Retinal pigment epithelial cell (primary cell): ENCODE measurements at regions not wholly inside any gene's neighbourhood (a gene's known extent, or its start where the extent isn't known, plus 50 kb on each side); places are given as distances from the start of the nearest gene placed in this dataset.
A peak's percentile ranks its signal among the peaks of the same experiment; 100 is the strongest.

ENCODE experiments used
- DNase-seq: peaks from one replicate; pipeline ENCODE4 v3.0.0-alpha.2; 2010; ENCODE audit warnings: low read depth
- H3K4me3 ChIP-seq: 2 replicates; pipeline ENCODE4 v1.5.1; 2011; ENCODE audit warnings: mild to moderate bottlenecking, low read length, control low read depth, moderate library complexity
- CTCF ChIP-seq: conservative IDR thresholded peaks from 2 replicates; pipeline ENCODE4 v1.5.1; 2011; ENCODE audit warnings: low read depth, low read length, control low read depth, inconsistent platforms

- DNase-seq, result peak; percentile 70
- TF ChIP-seq CTCF, result peak; percentile 41
These were observed 584.6 kb upstream of the CDH18 start for GRCh38 chr5:20572614-20573013.

GRCh38 chr5:20570486-20570885 lies 582.5 kb upstream of the CDH18 start:
- no peak for DNase-seq
- H3K4me3 ChIP-seq, result no peak overlapping the region
- TF ChIP-seq CTCF, result no peak

More at GRCh38 chr5:20572614-20573013, 584.6 kb upstream of the CDH18 start:
- no peak overlapping the region for H3K4me3 ChIP-seq

- DNase-seq, result no peak
- no peak for TF ChIP-seq CTCF
- H3K4me3 ChIP-seq, result no peak overlapping the region
These were observed 574.5 kb upstream of the CDH18 start for GRCh38 chr5:20562544-20562943.

- no peak overlapping the region for H3K4me3 ChIP-seq
- no peak for TF ChIP-seq CTCF
- DNase-seq, result no peak
These were observed 571.8 kb upstream of the CDH18 start for GRCh38 chr5:20559845-20560244.

GRCh38 chr5:20556115-20556763 lies 568.2 kb upstream of the CDH18 start:
- DNase-seq, result peak; percentile 24
- no peak overlapping the region for H3K4me3 ChIP-seq
- TF ChIP-seq CTCF, result no peak

GRCh38 chr5:20555034-20555433 lies 567.0 kb upstream of the CDH18 start:
- DNase-seq, result no peak
- no peak overlapping the region for H3K4me3 ChIP-seq
- peak; percentile 15 for TF ChIP-seq CTCF

- no peak overlapping the region for H3K4me3 ChIP-seq
- DNase-seq, result no peak
- no peak for TF ChIP-seq CTCF
These were observed 566.0 kb upstream of the CDH18 start for GRCh38 chr5:20554001-20554400.
